ENCODE measurements at regions not wholly inside any gene's neighbourhood (a gene's known extent, or its start where the extent isn't known, plus 50 kb on each side); places are given as distances from the start of the nearest gene placed in this dataset.
"Not testable (repeated sequence)": the region's sequence is repeated elsewhere in the genome, so short reads cannot be mapped to it uniquely, and the experiment has no call there.

DNA sequence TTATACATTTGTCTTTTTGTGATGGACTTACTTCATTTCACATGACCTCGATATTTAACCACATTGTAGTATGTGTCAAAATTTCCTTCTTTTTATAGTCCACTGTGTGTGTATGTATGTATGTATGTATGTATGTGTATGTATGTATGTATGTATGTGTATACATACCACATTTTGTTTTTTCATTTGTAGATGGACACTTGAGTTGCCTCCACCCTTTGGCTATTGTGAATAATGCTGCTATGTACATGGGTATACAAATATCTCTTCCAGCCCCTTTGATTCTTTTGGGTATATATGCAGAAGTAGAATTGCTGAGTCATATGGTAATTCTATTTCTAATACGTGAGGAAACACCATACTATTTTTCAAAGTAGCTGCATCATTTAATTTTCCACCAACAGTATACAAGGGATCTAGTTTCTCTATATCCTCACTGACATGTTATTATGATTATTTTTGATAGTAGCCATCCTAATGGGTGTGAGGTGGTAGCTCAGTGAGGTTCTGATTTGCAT lies 228.2 kb downstream of the OPA1 start:
- Histone ChIP-seq H4K20me1 (no peaks in the 10 kb centered on the region), H3K9ac (no peak overlapping the region), H3K36me3 (no peaks in the 10 kb centered on the region), H3K27ac (no peak overlapping the region; a peak in 1 of 22 replicates), H3K4me2 (peak overlapping the region in 6 of 11 experiments; percentile 15 to 58 (median 55); a peak in 10 of 22 replicates), H3K4me1 (peaks cover 0 to 25% (median 10%) of the 10 kb centered on the region in 10 experiments; a peak in 14 of 20 replicates), H3K4me3 (no peak overlapping the region), H3K27me3 (no peaks in the 10 kb centered on the region), H3K9me3 (replicated peaks in 1 of 11) (no peaks in the 10 kb centered on the region)
- TF ChIP-seq Cebpa-rat (IDR thresholded peaks at IDR 0.05), result no peak

DNA sequence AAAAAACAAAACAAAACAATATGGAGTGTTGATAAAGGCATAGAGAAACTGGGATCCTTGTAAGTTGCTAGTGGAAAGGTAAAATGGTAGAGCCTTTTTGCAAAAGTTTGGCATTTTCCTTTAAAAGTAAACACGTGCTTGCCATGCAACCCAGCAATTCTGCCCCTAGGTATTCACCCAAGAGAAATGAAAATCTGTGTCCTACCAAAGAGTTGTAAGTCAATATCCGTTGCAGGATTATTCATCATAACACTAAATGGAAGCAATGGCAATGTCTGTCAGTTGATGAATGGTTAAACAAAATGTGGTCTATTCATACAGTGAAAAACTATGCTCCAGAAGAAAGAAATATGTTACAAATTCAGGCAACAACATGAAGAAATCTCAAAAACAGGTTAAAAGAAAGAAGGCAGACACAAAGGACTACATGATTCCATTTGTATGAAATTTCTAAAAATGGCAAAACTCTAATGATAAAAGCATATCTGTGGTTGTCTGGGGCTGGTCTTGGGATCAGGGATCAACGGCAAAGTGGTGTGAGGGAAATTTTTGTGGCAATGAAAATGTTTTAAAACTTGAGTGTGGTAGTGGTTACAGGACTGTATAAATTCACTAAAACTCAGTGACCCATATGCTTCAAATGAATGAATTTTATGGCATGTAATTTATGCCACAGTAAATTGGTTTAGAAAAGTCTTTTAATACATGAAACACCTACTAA lies 229.6 kb downstream of the OPA1 start:
- Histone ChIP-seq H3K27me3 (no peaks in the 10 kb centered on the region; a peak in 1 of 22 replicates), H4K20me1 (no peaks in the 10 kb centered on the region), H3K4me1 (peaks cover 11 to 35% (median 21%) of the 10 kb centered on the region in 10 experiments), H3K36me3 (no peaks in the 10 kb centered on the region), H3K9me3 (replicated peaks in 1 of 11) (no peaks in the 10 kb centered on the region), H3K4me2 (no peak overlapping the region), H3K27ac (no peak overlapping the region), H3K4me3 (no peak overlapping the region), H3K9ac (no peak overlapping the region)
- no peak for TF ChIP-seq Cebpa-rat (IDR thresholded peaks at IDR 0.05)

DNA sequence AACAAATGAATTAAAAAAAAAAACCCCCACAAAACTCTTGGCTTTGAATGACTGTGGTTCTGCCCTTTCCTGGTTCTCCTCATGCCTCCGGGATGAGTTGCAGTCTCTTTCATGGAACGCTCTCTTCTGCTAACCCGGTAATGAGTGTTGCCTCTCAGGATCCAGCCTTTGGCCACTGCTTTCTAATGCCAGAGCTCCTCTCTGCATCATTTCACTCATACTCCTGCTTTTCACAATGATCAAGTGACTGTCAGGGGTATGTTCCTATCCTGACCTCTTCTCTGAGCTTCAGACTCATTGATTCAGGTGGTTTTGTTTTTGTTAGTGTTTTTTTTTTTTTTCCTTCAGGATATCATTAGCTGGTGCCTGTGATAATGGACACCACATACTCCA lies 230.2 kb downstream of the OPA1 start:
- not testable (repeated sequence) for H3K36me3 ChIP-seq; H3K4me3 ChIP-seq; H3K27me3 ChIP-seq; H3K9me3 ChIP-seq (replicated peaks in 1 of 11); H4K20me1 ChIP-seq; H3K9ac ChIP-seq; H3K4me2 ChIP-seq; H3K27ac ChIP-seq
- H3K4me1 ChIP-seq, result peaks cover 11 to 35% (median 21%) of the 10 kb centered on the region in 10 experiments

DNA sequence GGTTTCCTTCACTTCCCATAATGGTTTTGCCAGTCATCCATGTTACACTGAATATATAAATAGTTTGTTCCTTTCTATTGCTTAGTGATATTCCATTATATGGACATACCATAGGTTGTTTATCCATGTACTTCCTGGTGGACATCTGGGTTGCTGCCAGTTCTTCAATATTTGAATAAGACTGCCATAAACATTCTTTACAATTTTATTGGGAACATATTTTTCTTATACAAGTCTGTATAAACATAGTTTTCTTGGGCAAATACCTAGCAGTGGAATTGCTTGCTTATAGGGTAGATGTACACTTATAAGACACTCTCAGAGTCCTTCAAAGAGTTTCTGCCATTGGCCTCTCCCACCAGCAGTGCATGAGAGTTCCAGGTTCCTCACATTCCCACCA lies 231.4 kb downstream of the OPA1 start:
- Histone ChIP-seq H3K36me3 (no peaks in the 10 kb centered on the region), H3K9me3 (replicated peaks in 1 of 11) (no peaks in the 10 kb centered on the region), H3K4me2 (no peak overlapping the region), H4K20me1 (no peaks in the 10 kb centered on the region), H3K4me3 (no peak overlapping the region), H3K27ac (no peak overlapping the region), H3K9ac (no peak overlapping the region), H3K27me3 (no peaks in the 10 kb centered on the region; a peak in 1 of 22 replicates), H3K4me1 (peaks cover 11 to 35% (median 21%) of the 10 kb centered on the region in 10 experiments)
- no peak for TF ChIP-seq Cebpa-rat (IDR thresholded peaks at IDR 0.05)

DNA sequence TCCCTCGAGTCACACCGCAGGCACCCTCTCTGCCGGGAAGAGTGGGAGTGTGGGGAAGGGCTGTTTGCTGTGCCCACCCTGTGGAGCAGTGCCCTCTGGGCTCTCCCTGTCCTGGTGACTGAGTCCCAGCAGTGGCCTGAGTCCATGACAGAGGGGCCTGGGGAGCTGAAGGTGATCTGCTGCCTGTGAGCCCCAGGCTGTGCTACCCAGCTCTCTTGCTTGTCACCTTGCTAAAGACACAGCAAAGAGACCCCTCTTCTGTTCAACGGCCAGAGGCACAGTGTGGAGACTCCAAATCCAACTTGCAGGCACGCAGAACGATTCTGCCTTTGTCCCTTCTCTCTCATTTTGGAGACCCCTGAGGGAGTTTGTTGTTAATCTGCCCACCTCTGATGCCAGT lies 232.6 kb downstream of the OPA1 start:
- H3K4me2 ChIP-seq, result peak overlapping the region in 4 of 11 experiments; percentile 41 to 76 (median 70); a peak in 7 of 22 replicates

DNA sequence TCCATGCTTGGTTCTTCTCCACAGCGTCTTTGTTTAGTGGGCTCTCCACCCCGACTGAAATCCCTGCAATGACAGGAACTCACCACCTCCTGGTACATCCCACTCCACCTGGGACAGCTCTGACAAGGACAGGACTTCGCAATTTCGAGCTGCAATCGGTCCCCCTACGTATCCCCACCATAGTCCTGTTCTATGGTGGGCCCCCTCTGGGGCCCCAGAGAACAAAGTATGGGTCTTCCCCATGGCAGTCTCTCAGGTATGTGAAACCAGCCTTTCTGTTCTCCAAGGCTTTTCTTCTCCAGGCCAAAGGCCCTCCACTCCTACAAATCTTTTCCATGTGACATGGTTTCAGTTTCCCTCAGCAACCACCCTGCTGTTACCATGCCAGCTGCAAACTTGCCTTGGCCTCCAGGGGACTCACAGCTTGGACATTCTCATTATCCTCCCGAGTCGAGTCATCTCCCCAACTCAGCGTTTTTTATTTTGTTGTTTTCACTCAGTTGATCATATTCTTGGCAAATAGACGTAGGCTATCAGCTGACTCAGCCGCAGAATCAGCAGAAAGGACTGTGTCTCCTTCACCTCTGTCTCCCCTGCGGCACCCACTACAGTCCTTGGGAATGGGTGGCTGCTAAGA lies 233.3 kb downstream of the OPA1 start:
- Histone ChIP-seq H3K9me3 (replicated peaks in 1 of 11) (no peaks in the 10 kb centered on the region), H3K9ac (no peak overlapping the region), H3K27me3 (no peaks in the 10 kb centered on the region; a peak in 1 of 22 replicates), H3K4me2 (peak overlapping the region; percentile 39 to 76 (median 59); a peak in 21 of 22 replicates), H3K36me3 (no peaks in the 10 kb centered on the region), H3K4me1 (peaks cover 14 to 32% (median 19%) of the 10 kb centered on the region in 10 experiments), H4K20me1 (no peaks in the 10 kb centered on the region), H3K4me3 (no peak overlapping the region), H3K27ac (peak overlapping the region in 1 of 11 experiments; percentile 39; a peak in 3 of 22 replicates)
- no peak for TF ChIP-seq Cebpa-rat (IDR thresholded peaks at IDR 0.05)

More for the DNA sequence above, 232.6 kb downstream of the OPA1 start:
- Histone ChIP-seq H3K4me1 (peaks cover 11 to 34% (median 21%) of the 10 kb centered on the region in 10 experiments), H3K4me3 (no peak overlapping the region), H3K27ac (no peak overlapping the region), H3K36me3 (no peaks in the 10 kb centered on the region), H3K9ac (no peak overlapping the region), H3K27me3 (no peaks in the 10 kb centered on the region; a peak in 1 of 22 replicates), H4K20me1 (no peaks in the 10 kb centered on the region), H3K9me3 (replicated peaks in 1 of 11) (no peaks in the 10 kb centered on the region)
- TF ChIP-seq Cebpa-rat (IDR thresholded peaks at IDR 0.05), result no peak

DNA sequence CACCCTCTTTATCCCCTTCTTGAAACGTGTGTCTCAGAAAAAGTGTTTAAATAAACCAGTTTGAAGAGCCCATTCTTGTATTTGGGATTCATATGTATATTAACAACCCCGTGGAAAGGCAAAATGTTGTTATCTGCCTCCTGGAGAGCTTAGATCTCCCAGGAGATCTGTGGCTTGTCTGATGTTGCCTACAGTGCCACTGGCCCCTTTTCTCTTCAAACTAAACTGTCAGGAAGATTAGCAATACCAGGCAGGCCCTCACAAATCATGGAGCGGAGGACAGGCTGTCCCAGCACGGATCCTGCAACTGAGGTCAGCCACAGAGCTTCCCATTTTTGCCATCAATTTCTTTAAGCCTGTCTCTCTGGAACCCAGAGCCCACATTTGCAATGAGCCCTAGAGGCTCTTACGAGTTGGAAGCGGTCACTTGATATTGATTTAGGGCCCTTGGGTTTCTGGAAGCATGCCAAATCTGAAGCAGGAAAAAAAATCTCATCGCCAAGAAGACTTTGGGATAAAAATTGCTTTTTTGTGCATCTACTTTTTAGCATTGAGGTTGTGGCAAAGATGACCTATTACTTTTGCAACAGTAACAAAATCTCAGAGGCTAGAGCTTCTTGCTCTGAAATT lies 234.1 kb downstream of the OPA1 start:
- peak overlapping the region in 1 of 11 experiments; percentile 39; a peak in 2 of 22 replicates for H3K27ac ChIP-seq
- H3K9me3 ChIP-seq (replicated peaks in 1 of 11), result no peaks in the 10 kb centered on the region
- H3K27me3 ChIP-seq, result no peaks in the 10 kb centered on the region; a peak in 1 of 22 replicates
- peaks cover 21 to 37% (median 27%) of the 10 kb centered on the region in 10 experiments for H3K4me1 ChIP-seq
- H4K20me1 ChIP-seq, result no peaks in the 10 kb centered on the region; a peak in 1 of 22 replicates
- H3K4me2 ChIP-seq, result peak overlapping the region; percentile 39 to 76 (median 59)
- no peak overlapping the region; a peak in 1 of 22 replicates for H3K9ac ChIP-seq
- no peaks in the 10 kb centered on the region for H3K36me3 ChIP-seq
- no peak for TF ChIP-seq Cebpa-rat (IDR thresholded peaks at IDR 0.05)
- no peak overlapping the region for H3K4me3 ChIP-seq

DNA sequence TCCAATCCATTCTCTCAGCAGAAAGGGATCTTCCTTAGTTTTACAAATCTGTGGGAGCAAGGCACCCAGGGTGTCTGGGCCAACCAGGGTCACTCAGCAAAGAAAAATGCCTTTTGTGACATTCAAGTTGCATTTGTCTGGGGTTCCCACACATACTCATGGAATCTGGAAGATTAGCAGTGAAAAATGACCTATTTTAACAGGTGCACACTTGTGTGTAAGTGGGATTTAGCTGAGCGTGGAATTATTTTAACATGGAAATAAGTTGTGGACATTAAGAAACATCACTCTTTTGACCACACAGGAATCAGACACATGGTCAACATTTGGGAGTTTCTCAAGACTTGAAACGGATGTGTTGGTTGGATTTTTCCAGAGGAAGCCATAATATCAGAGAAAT lies 234.9 kb downstream of the OPA1 start:
- Histone ChIP-seq H3K9ac (no peak overlapping the region), H3K36me3 (no peaks in the 10 kb centered on the region), H3K4me2 (peak overlapping the region in 4 of 11 experiments; percentile 41 to 59 (median 54); a peak in 2 of 22 replicates), H3K4me1 (peaks cover 21 to 44% (median 29%) of the 10 kb centered on the region in 10 experiments), H3K27ac (no peak overlapping the region), H3K9me3 (replicated peaks in 1 of 11) (no peaks in the 10 kb centered on the region), H3K4me3 (no peak overlapping the region), H3K27me3 (no peaks in the 10 kb centered on the region; a peak in 1 of 22 replicates), H4K20me1 (no peaks in the 10 kb centered on the region; a peak in 1 of 22 replicates)
- no peak for TF ChIP-seq Cebpa-rat (IDR thresholded peaks at IDR 0.05)

DNA sequence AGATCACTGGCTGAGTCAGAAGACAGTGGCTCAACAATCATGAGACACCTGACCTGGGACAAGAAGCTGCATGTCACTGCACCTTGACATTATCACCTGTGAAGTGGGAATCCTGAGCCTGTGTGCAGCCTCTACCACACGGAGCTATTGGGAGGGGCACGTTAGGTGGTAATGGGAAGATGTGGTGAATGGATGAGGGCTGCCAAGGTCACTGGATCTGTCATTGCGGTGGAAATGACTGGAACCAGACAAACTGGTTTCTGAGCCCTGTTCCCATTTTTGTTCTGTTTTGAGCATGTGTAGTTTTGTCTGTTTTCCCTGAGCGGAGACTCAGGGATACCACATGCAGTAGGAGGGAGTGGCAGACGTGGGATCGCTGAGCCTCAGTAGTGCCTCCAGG lies 235.5 kb downstream of the OPA1 start:
- Histone ChIP-seq H3K4me1 (peaks cover 21 to 49% (median 29%) of the 10 kb centered on the region in 10 experiments), H3K27me3 (no peaks in the 10 kb centered on the region; a peak in 1 of 22 replicates), H3K4me3 (no peak overlapping the region), H3K27ac (no peak overlapping the region), H4K20me1 (no peaks in the 10 kb centered on the region; a peak in 1 of 22 replicates), H3K9ac (no peak overlapping the region), H3K9me3 (replicated peaks in 1 of 11) (no peaks in the 10 kb centered on the region), H3K36me3 (no peaks in the 10 kb centered on the region), H3K4me2 (no peak overlapping the region)
- TF ChIP-seq Cebpa-rat (IDR thresholded peaks at IDR 0.05), result no peak

Data from BLaER1 treated with 17β-estradiol and CSF1 and Interleukin-3, amounts not matched to agents 10 nM and 100 nM (cell line).